SK-N-SH treated with all-trans-retinoic acid at 6 μM for 48 hours (cell line): ENCODE measurements at regions not wholly inside any gene's neighbourhood (a gene's known extent, or its start where the extent isn't known, plus 50 kb on each side); places are given as distances from the start of the nearest gene placed in this dataset.

Experiments used
- BACH2 ChIP-seq: fragments of 250-450 bp; sonication (Bioruptor Pico); IDR thresholded peaks from 2 replicates; pipeline ENCODE4 v1.9.0; 2021; ENCODE audit warnings: mild to moderate bottlenecking, borderline replicate concordance
- PATZ1 ChIP-seq: fragments of 250-450 bp; sonication (Bioruptor Pico); IDR thresholded peaks from 2 replicates; pipeline ENCODE4 v1.8.0; 2020; ENCODE audit warnings: mild to moderate bottlenecking, moderate library complexity, borderline replicate concordance
- RARB ChIP-seq: fragments of 250-450 bp; sonication (Bioruptor Pico); IDR thresholded peaks from 2 replicates; pipeline ENCODE4 v1.8.0; 2021; ENCODE audit warnings: mild to moderate bottlenecking, moderate library complexity
- ZFP3 ChIP-seq: fragments of 250-450 bp; sonication (Bioruptor Pico); IDR thresholded peaks from 2 replicates; pipeline ENCODE4 v1.5.0; 2020; ENCODE audit warnings: mild to moderate bottlenecking, moderate library complexity

DNA sequence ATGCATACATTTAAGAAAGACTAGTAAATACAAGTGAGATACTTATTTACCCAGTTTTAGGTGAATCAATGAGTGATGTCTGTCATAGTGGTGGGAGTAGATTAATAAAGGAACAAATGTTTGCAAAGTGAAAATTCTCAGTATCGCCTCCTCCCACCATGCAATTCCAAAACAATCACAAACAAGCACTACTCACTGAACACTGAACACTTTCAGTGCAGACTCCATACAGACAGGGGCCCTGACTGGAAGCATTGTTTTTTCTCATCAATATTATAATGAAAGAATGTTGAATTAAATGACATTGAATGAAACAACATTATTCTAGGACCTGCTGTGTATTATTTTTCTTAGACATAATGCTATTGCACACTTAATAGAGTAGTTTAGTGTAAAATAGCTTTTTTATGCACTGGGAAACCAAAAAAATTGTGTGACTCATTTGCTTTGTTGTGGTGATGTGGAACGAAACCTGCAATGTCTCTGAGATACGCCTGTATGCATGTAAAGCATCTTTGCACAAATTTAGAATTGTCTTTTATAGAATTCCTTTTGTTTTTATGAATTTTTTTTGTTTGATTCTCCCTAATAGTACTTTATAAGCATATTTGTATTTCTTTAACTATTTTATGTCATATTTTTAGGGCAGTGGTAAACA is 317.5 kb downstream of the UTRN start:
- TF ChIP-seq BACH2 (CRISPR knock-in tag) (no peak), ZFP3 (CRISPR knock-in tag) (no peak), RARB (no peak), PATZ1 (CRISPR knock-in tag) (no peak)
